Parathyroid adenoma (tissue), 2 donors: ENCODE measurements at regions not wholly inside any gene's neighbourhood (a gene's known extent, or its start where the extent isn't known, plus 50 kb on each side); places are given as distances from the start of the nearest gene placed in this dataset.

Source experiments
- H2AFZ ChIP-seq: fragments of 300-600 bp; sonication (generic); one replicate; pipeline ENCODE4 v1.7.0; 2017; ENCODE audit warnings: antibody characterized with exemption, mild to moderate bottlenecking
- H3K27ac ChIP-seq: fragments of 300-600 bp; sonication (generic); one replicate; pipeline ENCODE4 v1.7.0; 2017
- H3K27me3 ChIP-seq: fragments of 300-600 bp; sonication (generic); one replicate; pipeline ENCODE4 v1.7.0; 2017; ENCODE audit warnings: low read length; ENCODE audit not compliant: control insufficient read depth, insufficient read depth
- H3K36me3 ChIP-seq: fragments of 300-600 bp; sonication (generic); one replicate; pipeline ENCODE4 v1.7.0; 2017; ENCODE audit warnings: low read length; ENCODE audit not compliant: control insufficient read depth, insufficient read depth
- H3K4me1 ChIP-seq: fragments of 300-600 bp; sonication (generic); one replicate; pipeline ENCODE4 v1.7.0; 2017; ENCODE audit warnings: control low read depth
- H3K4me2 ChIP-seq: fragments of 300-600 bp; sonication (generic); one replicate; pipeline ENCODE4 v1.7.0; 2017; ENCODE audit warnings: low read length
- H3K4me3 ChIP-seq: fragments of 300-600 bp; sonication (generic); one replicate; pipeline ENCODE4 v1.7.0; 2017; ENCODE audit warnings: low read depth, low read length
- H3K79me2 ChIP-seq: fragments of 300-600 bp; sonication (generic); one replicate; pipeline ENCODE4 v1.7.0; 2017; ENCODE audit warnings: control low read depth
- H3K9ac ChIP-seq: fragments of 300-600 bp; sonication (generic); one replicate; pipeline ENCODE4 v1.7.0; 2017; ENCODE audit warnings: mild to moderate bottlenecking
- H3K9me3 ChIP-seq: fragments of 300-600 bp; sonication (generic); one replicate; pipeline ENCODE4 v1.7.0; 2017; ENCODE audit warnings: low read length; ENCODE audit not compliant: control insufficient read depth
- TF ChIP-seq, protein P1 (sequence below): fragments of 300-600 bp; sonication (generic); IDR thresholded peaks from one replicate; pipeline ENCODE4 v1.7.0; 2017; ENCODE audit warnings: antibody characterized with exemption, mild to moderate bottlenecking
- donor health status: primary hyperparathyroidism.

DNA sequence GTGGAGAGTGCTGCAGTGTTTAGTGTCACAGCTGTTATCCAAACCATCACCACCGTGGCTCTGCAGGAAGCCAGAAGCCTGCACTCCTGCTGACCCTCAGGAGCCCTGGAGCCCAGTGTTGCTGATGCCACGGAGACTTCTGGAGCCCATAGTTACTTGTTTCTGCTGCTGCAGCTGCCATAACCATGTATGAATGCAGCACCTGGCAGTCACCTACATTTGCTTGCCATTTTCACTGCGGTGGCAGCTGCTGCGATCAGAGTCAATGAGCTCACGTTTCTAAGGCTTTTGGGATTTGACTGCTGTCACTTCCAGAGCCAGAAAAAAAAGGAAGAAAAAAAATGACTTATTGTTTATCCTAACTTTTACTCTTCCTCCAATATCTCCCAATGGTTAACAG is 299.2 kb upstream of the THRB start:
- no peaks in the 10 kb centered on the region for H3K9me3 ChIP-seq
- H3K27me3 ChIP-seq: no peaks in the 10 kb centered on the region
- no peak overlapping the region for H3K27ac ChIP-seq
- no peaks in the 10 kb centered on the region for H3K36me3 ChIP-seq
- TF ChIP-seq, protein P1, sequence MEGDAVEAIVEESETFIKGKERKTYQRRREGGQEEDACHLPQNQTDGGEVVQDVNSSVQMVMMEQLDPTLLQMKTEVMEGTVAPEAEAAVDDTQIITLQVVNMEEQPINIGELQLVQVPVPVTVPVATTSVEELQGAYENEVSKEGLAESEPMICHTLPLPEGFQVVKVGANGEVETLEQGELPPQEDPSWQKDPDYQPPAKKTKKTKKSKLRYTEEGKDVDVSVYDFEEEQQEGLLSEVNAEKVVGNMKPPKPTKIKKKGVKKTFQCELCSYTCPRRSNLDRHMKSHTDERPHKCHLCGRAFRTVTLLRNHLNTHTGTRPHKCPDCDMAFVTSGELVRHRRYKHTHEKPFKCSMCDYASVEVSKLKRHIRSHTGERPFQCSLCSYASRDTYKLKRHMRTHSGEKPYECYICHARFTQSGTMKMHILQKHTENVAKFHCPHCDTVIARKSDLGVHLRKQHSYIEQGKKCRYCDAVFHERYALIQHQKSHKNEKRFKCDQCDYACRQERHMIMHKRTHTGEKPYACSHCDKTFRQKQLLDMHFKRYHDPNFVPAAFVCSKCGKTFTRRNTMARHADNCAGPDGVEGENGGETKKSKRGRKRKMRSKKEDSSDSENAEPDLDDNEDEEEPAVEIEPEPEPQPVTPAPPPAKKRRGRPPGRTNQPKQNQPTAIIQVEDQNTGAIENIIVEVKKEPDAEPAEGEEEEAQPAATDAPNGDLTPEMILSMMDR: no peak
- no peak overlapping the region for H2AFZ ChIP-seq
- no peak overlapping the region for H3K4me3 ChIP-seq
- no peaks in the 10 kb centered on the region for H3K4me1 ChIP-seq
- H3K79me2 ChIP-seq: no peaks in the 10 kb centered on the region
- no peak overlapping the region for H3K4me2 ChIP-seq
- H3K9ac ChIP-seq: no peak overlapping the region

DNA sequence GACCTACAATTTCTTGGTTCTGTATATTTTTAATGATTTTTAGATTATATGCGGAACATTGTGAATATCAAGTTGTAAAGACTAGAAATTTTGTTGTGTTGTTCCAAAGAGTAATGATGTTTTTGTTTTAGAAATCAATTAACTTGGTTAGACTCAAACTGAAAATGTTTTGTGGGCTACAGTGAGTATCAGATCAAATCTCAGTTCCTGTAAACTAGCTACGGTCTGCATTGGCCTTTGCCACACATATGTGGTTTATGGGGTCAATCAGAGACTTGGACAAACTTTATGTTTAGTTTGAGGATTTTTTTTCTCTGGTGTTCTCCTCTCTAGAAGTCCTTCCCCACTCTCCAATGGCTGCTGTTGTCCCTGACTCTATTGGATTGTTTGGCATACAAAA is 308.0 kb upstream of the THRB start:
- Histone ChIP-seq H3K27ac (no peak overlapping the region), H3K9me3 (no peaks in the 10 kb centered on the region), H2AFZ (no peak overlapping the region), H3K36me3 (no peaks in the 10 kb centered on the region), H3K4me3 (no peak overlapping the region), H3K4me2 (no peak overlapping the region), H3K4me1 (no peaks in the 10 kb centered on the region), H3K27me3 (no peaks in the 10 kb centered on the region), H3K9ac (no peak overlapping the region), H3K79me2 (no peaks in the 10 kb centered on the region)
- TF ChIP-seq, protein P1: no peak

- H3K4me2 ChIP-seq: no peak overlapping the region
- no peaks in the 10 kb centered on the region for H3K36me3 ChIP-seq
- H3K4me3 ChIP-seq: no peak overlapping the region
- H3K4me1 ChIP-seq: no peaks in the 10 kb centered on the region
- TF ChIP-seq, protein P1: no peak
- no peaks in the 10 kb centered on the region for H3K9me3 ChIP-seq
- H3K9ac ChIP-seq: no peak overlapping the region
- H2AFZ ChIP-seq: no peak overlapping the region
- no peaks in the 10 kb centered on the region for H3K79me2 ChIP-seq
- H3K27me3 ChIP-seq: no peaks in the 10 kb centered on the region
- H3K27ac ChIP-seq: no peak overlapping the region
Measured at GRCh38 chr3:24804095-24804494, 309.4 kb upstream of the THRB start.

GRCh38 chr3:24810881-24811280 is 316.2 kb upstream of the THRB start:
- H3K4me1 ChIP-seq: no peaks in the 10 kb centered on the region
- no peaks in the 10 kb centered on the region for H3K27me3 ChIP-seq
- TF ChIP-seq, protein P1: no peak
- no peak overlapping the region for H3K4me3 ChIP-seq
- no peak overlapping the region for H3K9ac ChIP-seq
- H3K9me3 ChIP-seq: no peaks in the 10 kb centered on the region
- no peak overlapping the region for H3K27ac ChIP-seq
- H3K4me2 ChIP-seq: no peak overlapping the region
- no peaks in the 10 kb centered on the region for H3K79me2 ChIP-seq
- no peak overlapping the region for H2AFZ ChIP-seq
- no peaks in the 10 kb centered on the region for H3K36me3 ChIP-seq

DNA sequence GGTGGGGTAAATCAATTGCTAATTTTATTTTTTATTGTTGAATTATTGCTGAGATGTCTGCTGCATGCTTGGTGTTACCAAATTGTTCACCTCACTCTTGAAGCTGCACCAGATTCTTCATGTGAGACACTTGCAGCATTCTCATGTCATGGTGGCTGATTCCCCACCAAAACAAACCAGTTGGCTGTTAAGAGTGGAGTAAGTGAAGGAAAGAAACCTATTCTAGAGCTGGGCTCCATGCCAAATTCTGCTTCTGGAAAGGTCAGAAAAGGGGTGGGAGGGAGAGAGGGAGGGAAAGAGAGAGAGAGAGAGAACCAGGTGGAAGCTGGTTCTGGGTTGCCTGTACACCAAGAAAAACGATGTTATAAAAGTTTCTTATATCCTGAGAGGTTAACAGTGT is 317.5 kb upstream of the THRB start:
- H3K4me3 ChIP-seq: no peak overlapping the region
- H2AFZ ChIP-seq: no peak overlapping the region
- TF ChIP-seq, protein P1: no peak
- no peaks in the 10 kb centered on the region for H3K36me3 ChIP-seq
- no peak overlapping the region for H3K9ac ChIP-seq
- H3K9me3 ChIP-seq: no peaks in the 10 kb centered on the region
- H3K4me1 ChIP-seq: no peaks in the 10 kb centered on the region
- no peaks in the 10 kb centered on the region for H3K27me3 ChIP-seq
- H3K27ac ChIP-seq: no peak overlapping the region
- no peak overlapping the region for H3K4me2 ChIP-seq
- H3K79me2 ChIP-seq: no peaks in the 10 kb centered on the region
